ENCODE measurements at regions not wholly inside any gene's neighbourhood (a gene's known extent, or its start where the extent isn't known, plus 50 kb on each side); places are given as distances from the start of the nearest gene placed in this dataset.
"Not testable (repeated sequence)": the region's sequence is repeated elsewhere in the genome, so short reads cannot be mapped to it uniquely, and the experiment has no call there.

DNA sequence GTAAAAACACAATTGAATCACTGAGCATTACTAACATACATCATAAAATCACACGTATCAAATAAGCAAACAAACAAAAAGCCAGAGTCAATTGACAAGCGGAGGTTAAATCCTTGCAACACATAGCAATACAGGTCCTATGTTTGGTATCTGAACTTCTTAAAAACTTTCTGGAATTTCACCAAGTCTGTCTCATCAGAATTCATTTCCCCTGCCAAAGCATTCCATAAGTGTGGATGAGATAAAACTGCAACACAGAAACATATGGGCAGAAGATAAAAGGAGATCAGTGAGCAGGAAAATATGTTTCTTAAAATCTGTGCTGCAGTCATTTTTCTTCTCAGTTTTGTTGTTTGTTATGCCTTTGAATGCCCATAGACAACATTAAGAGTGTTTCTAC, 1155.5 kb downstream of the TBL1XR1 start:
- in situ Hi-C loops (cut with HindIII; ENCODE audit: low pct_unique_long_range_greater_than_20kb, low sequenced_read_pairs) = no loop called here
- DNase-seq (ENCODE audit: low read depth) = no peak

DNA sequence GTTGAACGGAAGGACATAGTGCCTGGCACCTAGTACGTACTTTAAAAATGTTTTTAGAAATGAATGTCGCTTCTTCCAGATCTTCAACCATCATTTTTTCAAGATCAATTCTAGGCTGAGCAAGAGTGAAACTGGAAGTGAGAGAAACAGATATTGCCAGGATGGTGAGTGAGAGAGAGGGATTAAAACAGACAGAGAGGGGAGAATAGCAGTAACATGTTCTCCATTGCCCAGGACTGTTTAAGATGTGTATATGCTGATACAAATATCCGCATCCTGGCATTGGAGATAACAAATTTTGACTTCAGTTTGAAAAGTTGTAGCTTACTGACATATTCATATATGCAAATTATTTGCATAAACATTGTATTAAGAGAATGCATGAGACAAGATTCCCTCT, 1156.1 kb downstream of the TBL1XR1 start:
- in situ Hi-C loops (cut with HindIII; ENCODE audit: low pct_unique_long_range_greater_than_20kb, low sequenced_read_pairs) = no loop called here
- DNase-seq (ENCODE audit: low read depth) = no peak

DNA sequence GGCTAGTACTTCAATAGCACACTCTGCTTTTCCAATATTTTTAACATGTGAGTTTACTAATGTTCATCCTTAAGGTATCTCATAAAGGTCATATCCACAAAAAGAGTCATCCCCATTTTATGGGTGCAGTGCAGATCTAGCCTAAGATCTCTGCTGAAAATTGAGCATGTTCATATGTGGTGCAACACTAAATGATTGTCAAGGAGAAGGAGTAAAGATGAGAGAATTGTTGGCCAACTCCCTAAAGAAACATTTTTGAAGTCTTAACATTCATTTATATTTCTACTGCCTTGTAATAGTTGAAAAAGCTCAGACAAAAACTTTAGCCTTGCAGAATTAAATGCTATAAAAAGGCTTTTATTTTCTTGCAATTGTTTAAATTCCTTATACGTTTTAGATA, 1159.6 kb downstream of the TBL1XR1 start:
- no peak for DNase-seq (ENCODE audit: low read depth)
- in situ Hi-C loops (cut with HindIII; ENCODE audit: low pct_unique_long_range_greater_than_20kb, low sequenced_read_pairs) = no loop called here

DNA sequence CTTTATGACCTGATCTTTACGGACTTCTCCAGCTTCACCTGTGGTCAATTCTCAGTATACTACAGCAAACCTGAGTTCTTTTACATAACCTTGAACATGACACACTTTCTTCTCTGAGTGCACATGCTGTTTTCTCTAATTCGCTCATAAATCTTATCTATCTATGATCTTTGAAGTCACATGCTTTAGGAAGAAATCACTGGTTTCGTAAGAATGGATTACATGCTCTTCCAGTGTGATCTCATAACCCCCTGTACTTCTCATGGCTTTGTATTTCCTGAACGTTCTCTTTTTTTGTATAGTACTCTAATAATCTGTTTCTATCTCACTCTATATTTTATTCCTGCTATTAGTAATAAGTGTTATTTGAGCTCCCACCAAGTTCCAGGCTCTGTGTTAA, 1165.2 kb downstream of the TBL1XR1 start:
- DNase-seq (ENCODE audit: low read depth) = no peak
- in situ Hi-C loops (cut with HindIII; ENCODE audit: low pct_unique_long_range_greater_than_20kb, low sequenced_read_pairs) = no loop called here

DNA sequence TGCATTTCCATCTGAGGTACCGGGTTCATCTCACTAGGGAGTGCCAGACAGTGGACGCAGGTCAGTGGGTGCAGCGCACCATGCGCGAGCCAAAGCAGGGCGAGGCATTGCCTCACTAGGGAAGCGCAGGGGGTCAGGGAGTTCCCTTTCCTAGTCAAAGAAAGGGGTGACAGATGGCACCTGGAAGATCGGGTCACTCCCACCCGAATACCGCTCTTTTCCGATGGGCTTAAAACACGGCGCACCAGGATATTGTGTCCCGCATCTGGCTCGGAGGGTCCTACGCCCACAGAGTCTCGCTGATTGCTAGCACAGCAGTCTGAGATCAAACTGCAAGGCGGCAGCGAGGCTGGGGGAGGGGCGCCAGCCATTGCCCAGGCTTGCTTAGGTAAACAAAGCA, 1157.1 kb downstream of the NAALADL2 start:
- in situ Hi-C loops (cut with HindIII; ENCODE audit: low pct_unique_long_range_greater_than_20kb, low sequenced_read_pairs); DNase-seq (ENCODE audit: low read depth): not testable (repeated sequence)

DNA sequence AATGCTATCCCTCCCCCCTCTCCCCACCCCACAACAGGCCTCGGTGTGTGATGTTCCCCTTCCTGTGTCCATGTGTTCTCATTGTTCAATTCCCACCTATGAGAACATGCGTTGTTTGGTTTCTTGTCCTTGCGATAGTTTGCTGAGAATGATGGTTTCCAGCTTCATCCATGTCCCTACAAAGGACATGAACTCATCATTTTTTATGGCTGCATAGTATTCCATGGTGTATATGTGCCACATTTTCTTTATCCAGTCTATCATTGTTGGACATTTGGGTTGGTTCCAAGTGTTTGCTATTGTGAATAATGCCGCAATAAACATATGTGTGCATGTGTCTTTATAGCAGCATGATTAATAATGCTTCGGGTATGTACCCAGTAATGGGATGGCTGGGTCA, 1156.1 kb downstream of the NAALADL2 start:
- in situ Hi-C loops (cut with HindIII; ENCODE audit: low pct_unique_long_range_greater_than_20kb, low sequenced_read_pairs); DNase-seq (ENCODE audit: low read depth): not testable (repeated sequence)

DNA sequence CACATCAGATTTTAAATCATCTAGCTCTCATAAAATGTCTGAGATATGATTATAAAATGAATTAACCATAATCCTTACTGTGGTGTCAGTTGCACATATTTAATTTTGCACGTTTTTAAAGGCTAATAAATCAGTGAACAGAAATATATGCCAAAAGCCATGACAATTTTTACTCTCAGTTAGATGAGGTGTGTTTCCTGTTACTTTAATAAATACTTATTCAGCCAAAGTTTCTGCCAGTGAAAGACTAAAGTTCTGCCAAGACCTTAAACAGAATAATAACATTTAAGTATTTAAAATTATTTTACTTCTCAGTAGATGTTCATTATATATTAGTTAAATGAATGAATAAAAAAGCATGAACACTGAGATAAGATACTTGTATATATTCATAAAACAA, 1150.1 kb downstream of the NAALADL2 start:
- no peak for DNase-seq (ENCODE audit: low read depth)
- in situ Hi-C loops (cut with HindIII; ENCODE audit: low pct_unique_long_range_greater_than_20kb, low sequenced_read_pairs) = no loop called here

DNA sequence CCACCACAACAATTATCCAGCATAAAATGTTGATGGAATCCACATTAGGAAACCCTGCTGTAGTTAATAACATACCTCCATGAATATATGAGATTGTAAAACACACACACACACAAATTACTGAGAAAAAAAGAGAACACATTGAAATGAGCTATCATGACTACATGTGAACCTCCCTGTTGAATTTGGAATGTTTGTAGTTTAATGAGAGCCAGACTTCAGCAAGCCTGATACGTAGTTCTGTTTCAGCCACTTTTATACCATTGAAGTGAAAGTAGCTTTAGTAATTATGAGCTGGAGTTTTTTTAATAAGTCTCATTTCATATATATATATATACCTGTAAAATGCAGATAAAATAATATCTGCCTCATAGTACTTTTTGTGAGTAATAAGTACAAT, 1146.4 kb downstream of the NAALADL2 start:
- in situ Hi-C loops (cut with HindIII; ENCODE audit: low pct_unique_long_range_greater_than_20kb, low sequenced_read_pairs) = no loop called here
- no peak for DNase-seq (ENCODE audit: low read depth)

DNA sequence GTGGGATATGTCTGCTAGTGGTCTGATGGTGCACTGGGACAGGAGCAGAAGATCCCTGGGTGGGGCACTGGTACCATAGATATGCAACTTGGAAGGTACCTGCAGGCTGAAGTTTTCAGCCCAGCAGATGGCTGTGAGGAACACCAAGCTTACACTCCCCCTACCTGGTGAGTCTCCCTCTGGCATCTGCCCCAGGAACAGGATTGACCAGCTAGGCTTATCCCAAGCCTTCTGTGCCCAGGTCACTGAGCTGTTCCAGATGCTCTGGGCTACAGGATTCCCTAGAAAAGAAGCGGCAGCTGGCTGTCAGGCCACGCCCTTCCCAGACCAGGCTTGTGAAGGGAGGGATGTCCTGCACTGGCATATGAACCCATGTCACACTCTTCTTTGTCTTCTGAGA, 1130.0 kb downstream of the NAALADL2 start:
- in situ Hi-C loops (cut with HindIII; ENCODE audit: low pct_unique_long_range_greater_than_20kb, low sequenced_read_pairs) = no loop called here
- DNase-seq (ENCODE audit: low read depth) = no peak

DNA sequence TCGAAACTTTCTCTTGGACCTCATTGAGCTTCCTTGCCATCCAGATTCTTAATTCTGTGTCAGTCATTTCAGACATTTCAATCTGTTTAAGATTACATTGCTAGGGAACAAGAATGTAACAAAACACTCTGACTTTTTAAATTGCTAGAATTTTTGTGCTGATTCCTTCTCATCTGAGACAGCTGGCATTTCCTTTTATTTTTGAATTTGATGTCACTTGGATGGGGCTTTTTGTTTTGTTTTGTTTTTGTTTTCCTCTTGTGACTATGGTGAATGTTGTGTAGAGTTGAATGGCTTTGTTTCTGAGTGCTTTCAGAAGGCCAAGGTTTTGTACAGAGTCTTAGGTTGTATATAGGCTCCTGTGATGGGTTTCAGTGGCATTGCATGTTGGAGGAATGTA, 1129.3 kb downstream of the NAALADL2 start:
- DNase-seq (ENCODE audit: low read depth) = no peak
- in situ Hi-C loops (cut with HindIII; ENCODE audit: low pct_unique_long_range_greater_than_20kb, low sequenced_read_pairs) = no loop called here

DNA sequence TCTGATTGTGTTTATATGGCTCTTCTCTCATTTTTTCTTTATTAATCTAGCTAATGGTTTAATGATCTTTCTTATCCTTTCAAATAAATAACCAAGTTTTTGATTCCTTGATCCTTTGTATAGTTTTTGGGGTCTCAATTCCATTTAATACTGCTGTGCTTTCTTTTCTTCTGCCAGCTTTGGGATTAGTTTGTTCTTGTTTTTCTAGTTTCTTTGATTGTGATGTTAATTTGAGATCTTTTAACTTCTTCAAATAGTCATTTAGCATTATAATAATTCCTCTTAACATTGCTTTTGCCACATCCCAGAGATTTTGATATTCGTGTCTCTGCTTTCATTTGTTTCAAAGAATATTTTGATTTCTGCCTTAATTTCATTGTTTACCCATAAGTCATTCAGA, 1126.6 kb downstream of the NAALADL2 start:
- no peak for DNase-seq (ENCODE audit: low read depth)
- in situ Hi-C loops (cut with HindIII; ENCODE audit: low pct_unique_long_range_greater_than_20kb, low sequenced_read_pairs) = no loop called here

DNA sequence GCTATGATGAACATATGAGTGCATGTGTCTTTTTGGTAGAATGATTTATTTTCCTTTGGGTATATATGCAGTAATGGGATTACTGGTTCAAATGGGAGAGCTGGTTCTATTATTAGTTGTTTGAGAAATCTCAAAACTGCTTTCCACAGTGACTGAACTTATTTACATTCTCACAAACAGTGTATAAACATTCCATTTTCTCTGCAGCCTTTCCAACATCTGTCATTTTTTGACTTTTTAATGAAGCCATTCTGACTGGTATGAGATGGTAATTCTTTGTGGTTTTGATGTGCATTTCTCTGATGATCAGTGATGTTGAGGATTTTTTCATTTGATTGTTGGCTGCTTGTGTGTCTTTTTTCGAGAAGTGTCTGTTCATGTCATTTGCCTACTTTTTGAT, 1124.2 kb downstream of the NAALADL2 start:
- no peak for DNase-seq (ENCODE audit: low read depth)
- in situ Hi-C loops (cut with HindIII; ENCODE audit: low pct_unique_long_range_greater_than_20kb, low sequenced_read_pairs) = no loop called here

DNA sequence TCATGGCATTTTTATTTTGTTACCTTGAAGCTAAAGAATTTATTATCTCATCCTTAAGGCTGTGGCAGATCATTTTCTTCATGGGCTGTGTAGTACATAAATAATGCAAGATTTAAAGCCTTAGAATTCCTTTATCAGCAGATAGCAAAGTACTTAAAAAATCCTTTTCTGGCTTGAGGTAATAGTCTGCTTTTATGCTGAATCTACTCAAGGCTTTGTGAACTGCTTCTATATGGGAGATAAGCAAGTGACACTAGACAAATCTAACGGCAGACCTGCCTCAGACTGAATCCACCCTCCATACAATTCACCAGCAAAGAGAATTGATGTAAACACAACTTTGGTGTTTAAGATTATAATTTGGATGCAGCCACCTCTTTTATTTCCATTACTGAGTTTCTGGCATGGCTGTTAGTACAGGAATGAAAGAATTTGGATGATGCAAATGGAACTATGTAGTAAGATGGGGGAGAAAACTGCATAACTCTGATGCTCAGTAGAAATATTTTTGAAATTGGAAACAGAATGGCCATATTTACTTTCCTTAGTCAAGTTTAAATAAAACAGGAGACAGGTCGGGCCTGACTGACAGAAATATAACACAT, 1121.5 kb downstream of the NAALADL2 start:
- in situ Hi-C loops (cut with HindIII; ENCODE audit: low pct_unique_long_range_greater_than_20kb, low sequenced_read_pairs) = no loop called here
- no peak for DNase-seq (ENCODE audit: low read depth)

DNA sequence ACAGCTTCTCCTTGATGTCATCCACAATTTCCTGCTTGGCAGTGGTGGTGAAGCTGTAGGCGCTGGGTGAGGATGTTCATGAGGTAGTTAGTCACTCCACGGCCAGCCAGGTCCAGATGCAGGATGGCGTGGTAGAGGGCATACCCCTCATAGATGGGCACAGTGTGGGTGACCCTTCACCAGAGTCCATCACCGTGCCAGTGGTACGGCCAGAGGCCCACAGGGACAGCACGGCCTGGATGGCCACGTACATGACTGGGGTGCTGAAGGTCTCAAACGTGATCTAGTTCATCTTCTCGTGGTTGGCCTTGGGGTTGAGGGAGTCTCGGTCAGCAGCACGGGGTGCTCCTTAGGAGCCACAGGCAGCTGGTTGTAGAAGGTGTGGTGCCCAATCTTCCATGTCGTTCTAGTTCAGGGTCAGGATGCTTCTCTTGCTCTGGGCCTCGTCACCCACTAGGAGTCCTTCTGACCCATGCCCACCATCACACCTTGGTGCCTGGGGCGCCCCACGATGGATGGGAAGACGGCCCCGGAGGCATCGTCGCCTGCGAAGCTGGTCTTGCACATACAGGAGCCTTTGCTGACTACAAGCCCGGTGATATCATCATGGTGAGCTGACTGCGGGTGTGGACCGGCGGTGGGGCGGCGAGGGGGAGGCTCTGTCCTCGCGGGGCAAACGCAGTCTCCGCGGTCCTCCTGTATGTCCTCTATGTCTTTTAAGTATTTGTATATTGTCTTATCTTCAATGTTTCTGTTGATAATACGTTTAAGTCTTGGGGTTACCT, 1119.0 kb downstream of the NAALADL2 start:
- in situ Hi-C loops (cut with HindIII; ENCODE audit: low pct_unique_long_range_greater_than_20kb, low sequenced_read_pairs) = no loop called here

DNA sequence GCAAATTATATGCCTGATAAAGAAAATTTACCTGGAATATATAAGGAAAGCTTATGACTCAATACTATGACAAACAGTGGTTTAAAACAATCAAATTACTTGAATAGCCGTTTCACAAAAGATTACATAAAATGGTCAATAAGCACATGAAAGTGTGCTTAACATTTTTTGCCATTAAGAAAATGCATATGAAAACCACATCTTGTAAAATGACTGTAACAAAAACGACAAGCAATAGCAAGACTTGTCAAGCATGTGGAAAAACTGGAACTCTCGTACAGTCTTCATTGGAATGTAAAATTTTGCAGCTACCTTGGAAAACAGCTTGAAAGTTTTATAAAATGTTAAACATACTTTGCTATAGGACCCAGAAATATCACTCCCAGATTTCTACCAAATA, 1110.3 kb downstream of the NAALADL2 start:
- DNase-seq (ENCODE audit: low read depth) = no peak
- in situ Hi-C loops (cut with HindIII; ENCODE audit: low pct_unique_long_range_greater_than_20kb, low sequenced_read_pairs) = no loop called here

More for the DNA sequence above, 1119.0 kb downstream of the NAALADL2 start:
- no peak for DNase-seq (ENCODE audit: low read depth)

DNA sequence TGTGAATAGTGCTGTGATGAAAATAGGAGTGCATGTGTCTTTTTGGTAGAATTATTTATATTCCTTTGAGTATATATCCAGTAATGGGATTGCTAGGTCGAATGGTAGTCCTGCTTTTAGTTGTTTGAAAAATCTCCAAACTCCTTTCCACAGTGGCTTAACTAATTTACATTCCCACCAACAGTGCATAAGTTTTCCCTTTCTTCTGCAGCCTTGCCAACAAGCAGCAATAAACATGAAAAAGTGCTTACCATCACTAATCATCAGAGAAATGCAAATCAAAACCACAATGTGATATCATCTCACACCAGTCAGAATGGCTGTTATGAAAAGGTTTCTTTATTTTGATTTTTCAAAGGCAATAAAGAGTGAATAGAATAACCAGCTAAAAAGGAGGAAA, 1105.9 kb downstream of the NAALADL2 start:
- in situ Hi-C loops (cut with HindIII; ENCODE audit: low pct_unique_long_range_greater_than_20kb, low sequenced_read_pairs) = no loop called here
- DNase-seq (ENCODE audit: low read depth) = no peak

DNA sequence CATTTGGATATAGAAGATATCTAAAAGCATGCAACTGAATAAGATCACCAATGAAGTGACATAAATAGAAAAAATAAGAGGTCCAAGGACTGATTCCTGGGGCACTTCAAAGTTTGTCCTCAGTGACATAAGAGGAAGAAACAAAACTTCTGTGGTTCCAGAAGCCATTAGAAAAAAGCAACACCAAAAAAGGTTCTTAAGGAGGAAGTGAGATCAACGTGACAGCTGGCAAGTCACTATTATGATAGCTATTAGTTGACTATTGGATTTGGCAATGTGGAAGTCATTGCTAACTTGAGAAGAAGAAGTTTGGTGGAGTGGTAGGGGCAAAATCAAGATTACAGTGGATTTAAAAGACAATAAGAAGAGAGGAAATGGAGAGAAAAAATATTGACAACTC, 1098.3 kb downstream of the NAALADL2 start:
- no peak for DNase-seq (ENCODE audit: low read depth)
- in situ Hi-C loops (cut with HindIII; ENCODE audit: low pct_unique_long_range_greater_than_20kb, low sequenced_read_pairs) = no loop called here

DNA sequence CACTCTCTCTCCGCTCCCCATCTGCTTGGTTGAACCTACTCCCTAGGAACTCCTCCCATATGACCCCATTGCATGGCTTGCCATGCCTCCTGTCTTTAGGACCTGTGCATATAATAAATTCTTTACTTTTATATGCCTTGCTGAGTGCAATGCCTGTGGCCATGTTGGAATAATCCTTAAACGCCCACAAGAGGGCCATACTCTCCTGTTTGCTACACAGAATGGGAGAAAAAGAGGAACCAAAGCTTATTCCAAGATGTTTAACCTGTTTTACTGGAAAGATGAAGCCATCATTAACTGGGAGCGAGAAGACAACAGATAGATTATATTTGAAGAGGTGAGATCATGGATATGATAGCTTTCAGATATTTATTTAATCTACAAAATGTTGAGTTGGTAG, 1097.8 kb downstream of the NAALADL2 start:
- DNase-seq (ENCODE audit: low read depth) = no peak
- in situ Hi-C loops (cut with HindIII; ENCODE audit: low pct_unique_long_range_greater_than_20kb, low sequenced_read_pairs) = no loop called here

DNA sequence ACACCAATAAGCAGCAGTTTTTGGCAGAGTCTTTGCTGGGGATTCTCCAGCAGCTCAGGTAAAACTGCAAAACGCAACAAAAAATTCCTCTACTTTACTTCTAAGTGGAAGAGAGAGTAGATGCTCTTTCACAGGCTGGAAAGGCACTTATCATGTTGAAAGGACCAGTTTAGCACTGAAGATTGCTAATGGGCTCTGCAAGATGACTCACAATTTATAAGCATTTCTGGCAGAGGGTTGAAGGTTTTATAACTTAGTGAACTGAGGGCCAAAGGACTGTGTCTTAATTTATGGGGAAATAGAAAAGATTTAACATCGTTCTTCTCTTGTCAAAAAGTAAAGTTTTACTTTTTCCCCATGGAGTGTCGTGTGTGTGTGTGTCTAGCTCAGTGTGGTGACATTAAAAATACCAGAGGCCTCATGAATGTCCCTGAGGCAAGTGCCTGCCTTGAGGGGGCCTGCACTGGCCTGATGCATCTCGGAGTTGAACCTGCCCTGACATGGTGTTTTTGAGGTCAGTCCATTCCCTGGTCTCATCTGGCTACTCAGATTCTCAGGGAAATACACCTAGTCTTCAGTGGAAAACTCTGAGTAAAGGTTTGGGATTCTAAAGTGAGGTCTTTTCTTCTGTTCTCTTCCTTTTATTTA, 1092.0 kb downstream of the NAALADL2 start:
- no peak for DNase-seq (ENCODE audit: low read depth)
- in situ Hi-C loops (cut with HindIII; ENCODE audit: low pct_unique_long_range_greater_than_20kb, low sequenced_read_pairs) = no loop called here

DNA sequence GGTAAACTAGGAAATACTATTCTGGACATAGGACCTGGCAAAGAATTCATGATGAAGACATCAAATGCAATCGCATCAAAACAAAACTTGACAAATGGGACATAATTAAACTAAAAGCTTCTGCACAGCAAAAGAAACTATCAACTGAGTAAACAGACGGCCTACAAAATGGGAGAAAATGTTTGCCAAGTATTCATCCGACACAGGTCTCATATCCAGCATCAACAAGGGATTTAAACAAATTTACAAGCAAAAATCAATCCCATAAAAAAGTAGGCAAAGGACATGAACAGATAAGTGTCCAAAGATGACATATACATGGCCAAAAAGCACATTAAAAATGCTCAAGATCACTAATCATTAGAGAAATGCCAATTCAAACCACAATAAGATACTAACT, 1088.9 kb downstream of the NAALADL2 start:
- in situ Hi-C loops (cut with HindIII; ENCODE audit: low pct_unique_long_range_greater_than_20kb, low sequenced_read_pairs) = no loop called here
- DNase-seq (ENCODE audit: low read depth) = no peak

All from Caki2 (cell line).